ENCODE measurements at regions not wholly inside any gene's neighbourhood (a gene's known extent, or its start where the extent isn't known, plus 50 kb on each side); places are given as distances from the start of the nearest gene placed in this dataset.
"Not testable (repeated sequence)": the region's sequence is repeated elsewhere in the genome, so short reads cannot be mapped to it uniquely, and the experiment has no call there.

DNA sequence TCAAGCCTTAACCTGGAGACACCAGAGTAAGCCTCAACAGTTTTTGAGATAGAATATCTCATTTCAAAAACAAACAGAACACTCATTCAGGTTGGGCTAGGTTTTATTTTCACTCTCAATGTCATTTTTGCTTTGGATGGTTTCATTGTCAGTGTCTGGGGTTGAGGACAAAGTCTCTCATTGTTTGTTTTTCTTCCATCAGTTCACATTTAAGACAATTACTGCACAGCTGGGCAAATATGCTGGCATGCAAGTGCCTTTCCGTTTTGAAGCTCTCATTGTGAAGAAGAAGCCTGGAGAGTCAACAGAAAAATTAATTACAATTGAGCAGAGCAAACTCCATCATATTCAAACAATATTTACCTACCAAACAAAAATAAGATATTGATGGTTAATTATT, 1050.0 kb downstream of the TBL1XR1 start:
- Histone ChIP-seq H3K27ac (no peak overlapping the region), H3K4me3 (no peak overlapping the region)
- no peak for DNase-seq (ENCODE audit: low spot score)
- TF ChIP-seq, protein P1, sequence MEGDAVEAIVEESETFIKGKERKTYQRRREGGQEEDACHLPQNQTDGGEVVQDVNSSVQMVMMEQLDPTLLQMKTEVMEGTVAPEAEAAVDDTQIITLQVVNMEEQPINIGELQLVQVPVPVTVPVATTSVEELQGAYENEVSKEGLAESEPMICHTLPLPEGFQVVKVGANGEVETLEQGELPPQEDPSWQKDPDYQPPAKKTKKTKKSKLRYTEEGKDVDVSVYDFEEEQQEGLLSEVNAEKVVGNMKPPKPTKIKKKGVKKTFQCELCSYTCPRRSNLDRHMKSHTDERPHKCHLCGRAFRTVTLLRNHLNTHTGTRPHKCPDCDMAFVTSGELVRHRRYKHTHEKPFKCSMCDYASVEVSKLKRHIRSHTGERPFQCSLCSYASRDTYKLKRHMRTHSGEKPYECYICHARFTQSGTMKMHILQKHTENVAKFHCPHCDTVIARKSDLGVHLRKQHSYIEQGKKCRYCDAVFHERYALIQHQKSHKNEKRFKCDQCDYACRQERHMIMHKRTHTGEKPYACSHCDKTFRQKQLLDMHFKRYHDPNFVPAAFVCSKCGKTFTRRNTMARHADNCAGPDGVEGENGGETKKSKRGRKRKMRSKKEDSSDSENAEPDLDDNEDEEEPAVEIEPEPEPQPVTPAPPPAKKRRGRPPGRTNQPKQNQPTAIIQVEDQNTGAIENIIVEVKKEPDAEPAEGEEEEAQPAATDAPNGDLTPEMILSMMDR (IDR thresholded peaks at IDR 0.05), result no peak

DNA sequence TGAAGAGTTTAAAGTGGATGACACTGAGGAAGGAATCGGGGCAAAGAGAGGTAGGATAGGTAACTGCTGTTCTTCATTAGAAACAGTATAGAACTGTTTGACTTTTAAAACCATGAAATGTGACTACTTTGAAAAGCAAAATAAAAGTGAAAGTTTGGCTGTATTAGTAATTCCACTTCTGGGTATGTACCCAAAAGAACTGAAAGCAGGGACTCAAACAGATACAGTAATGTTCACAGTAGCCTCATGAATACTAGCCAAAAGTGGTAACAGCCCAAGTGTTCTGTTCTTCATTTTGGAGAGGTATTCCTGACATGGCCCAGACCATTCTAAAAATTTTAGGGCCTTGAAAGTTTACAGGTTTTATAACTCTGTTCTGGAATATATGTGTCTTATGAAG, 1055.4 kb downstream of the TBL1XR1 start:
- H3K27ac ChIP-seq, result no peak overlapping the region
- H3K4me3 ChIP-seq, result no peak overlapping the region
- no peak for DNase-seq (ENCODE audit: low spot score)
- TF ChIP-seq, protein P1 (IDR thresholded peaks at IDR 0.05), result no peak

DNA sequence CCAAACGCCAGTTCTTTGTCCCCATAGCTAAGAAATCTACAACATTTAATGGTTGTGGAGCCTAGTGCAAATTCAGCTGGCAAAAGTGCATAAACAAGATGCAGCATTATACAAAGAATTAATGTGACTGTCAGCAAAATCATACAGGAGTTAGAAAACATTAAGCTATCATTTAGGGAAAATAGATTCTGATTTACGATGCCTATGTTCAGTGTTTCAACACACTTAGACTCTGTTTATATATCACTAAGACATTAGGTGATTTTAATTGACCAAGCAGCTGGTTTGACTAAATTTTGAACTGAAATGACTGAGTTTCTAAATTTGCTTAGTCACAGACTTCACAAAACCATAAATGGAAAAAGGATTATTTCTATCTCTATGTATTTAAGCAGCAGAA, 1076.8 kb downstream of the TBL1XR1 start:
- TF ChIP-seq, protein P1 (IDR thresholded peaks at IDR 0.05), result no peak
- DNase-seq (ENCODE audit: low spot score), result no peak
- Histone ChIP-seq H3K4me3 (no peak overlapping the region), H3K27ac (no peak overlapping the region)

DNA sequence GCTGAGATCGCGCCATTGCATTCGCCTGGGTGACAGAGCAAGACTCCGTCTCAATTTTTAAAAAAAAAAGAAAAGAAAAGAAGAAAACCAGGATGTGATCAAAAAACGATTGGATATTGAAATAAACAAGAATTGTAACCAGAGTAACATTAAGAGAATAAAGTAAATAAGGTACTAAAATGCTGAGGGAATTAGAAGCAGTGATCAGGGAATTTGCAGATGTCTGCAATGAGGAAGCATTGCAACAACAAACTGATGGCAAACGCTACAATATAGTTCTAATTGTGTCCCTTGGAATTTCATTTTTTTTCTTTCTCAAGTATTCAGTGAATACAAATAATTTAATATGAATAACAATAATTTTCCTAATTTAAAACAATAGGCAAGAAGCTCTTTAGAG, 1077.5 kb downstream of the TBL1XR1 start:
- TF ChIP-seq, protein P1 (IDR thresholded peaks at IDR 0.05), result no peak
- DNase-seq (ENCODE audit: low spot score), result no peak
- Histone ChIP-seq H3K4me3 (no peak overlapping the region), H3K27ac (no peak overlapping the region)

DNA sequence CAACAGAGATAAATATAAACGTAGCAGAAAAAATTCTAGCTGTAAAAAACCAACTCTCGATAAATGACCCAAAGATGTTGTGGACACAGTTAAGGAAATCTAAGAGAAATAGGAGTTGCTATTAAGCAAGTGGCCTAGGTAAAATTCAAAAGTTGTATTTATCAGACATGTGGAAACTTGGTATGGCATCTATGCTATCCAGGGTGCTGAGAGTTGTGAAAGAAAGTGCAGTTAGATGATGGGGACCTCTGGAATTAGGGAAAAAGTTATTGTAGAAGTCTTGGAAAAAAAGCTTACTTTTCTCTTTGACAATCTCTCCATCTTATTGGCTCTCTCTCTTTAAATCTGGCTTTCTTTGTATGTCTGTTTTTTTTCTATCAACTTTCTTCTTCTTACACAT, 1090.9 kb downstream of the TBL1XR1 start:
- Histone ChIP-seq H3K27ac (no peak overlapping the region), H3K4me3 (no peak overlapping the region)
- TF ChIP-seq, protein P1 (IDR thresholded peaks at IDR 0.05), result no peak
- no peak for DNase-seq (ENCODE audit: low spot score)

DNA sequence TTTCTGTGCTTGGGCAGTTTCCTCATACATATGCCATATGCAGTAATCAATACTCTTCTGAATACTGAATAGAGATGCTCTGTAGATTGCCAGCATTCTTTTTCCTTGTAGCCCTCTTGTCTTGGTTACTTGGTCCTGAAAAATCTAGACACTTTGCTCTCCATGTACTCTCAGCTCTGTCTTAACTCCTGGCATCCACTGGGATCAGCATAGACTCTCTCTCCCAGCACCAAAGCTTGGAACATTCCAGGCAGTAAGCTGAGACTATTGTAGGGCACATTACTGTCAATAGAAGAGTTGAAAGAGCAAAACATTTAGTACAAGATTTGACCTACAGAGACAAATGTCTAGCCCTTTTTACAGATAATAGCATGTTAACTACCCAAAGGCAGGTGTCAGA, 1100.3 kb downstream of the TBL1XR1 start:
- no peak for DNase-seq (ENCODE audit: low spot score)

DNA sequence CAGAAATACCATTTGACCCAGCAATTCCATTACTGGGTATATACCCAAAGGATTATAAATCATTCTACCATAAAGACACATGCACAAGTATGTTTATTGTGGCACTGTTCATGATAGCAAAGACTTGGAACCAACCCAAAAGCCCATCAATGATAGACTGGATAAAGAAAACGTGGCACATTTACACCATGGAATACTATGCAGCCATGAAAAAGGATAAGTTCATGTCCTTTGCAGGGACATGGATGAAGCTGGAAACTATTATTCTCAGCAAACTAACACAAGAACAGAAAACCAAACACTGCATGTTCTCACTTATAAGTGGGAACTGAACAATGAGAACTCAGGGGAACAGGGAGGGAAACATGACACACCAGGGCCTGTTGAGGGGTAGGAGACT, 1103.4 kb downstream of the TBL1XR1 start:
- not testable (repeated sequence) for H3K27ac ChIP-seq; DNase-seq (ENCODE audit: low spot score); H3K4me3 ChIP-seq

More for the DNA sequence above, 1100.3 kb downstream of the TBL1XR1 start:
- Histone ChIP-seq H3K4me3 (no peak overlapping the region), H3K27ac (no peak overlapping the region)
- TF ChIP-seq, protein P1 (IDR thresholded peaks at IDR 0.05), result no peak

DNA sequence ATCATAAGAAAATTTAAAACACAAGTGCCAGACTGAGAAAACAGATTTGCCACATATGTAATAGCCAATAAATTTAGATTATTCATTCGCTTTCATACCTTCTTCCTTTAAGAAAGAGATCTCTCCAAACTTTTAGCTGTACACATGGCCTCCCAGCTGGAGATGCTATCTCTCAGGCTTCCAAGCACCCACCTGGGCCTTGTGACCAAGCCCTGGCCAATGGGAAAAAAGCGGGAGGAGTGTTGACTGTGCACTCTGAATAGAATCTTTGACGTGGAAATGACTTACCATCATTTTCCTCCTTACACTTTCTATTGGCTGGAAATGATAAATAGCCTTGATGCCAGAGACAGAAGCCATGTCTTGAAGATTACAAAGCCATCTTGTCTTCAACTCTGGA, 1106.6 kb downstream of the TBL1XR1 start:
- TF ChIP-seq, protein P1 (IDR thresholded peaks at IDR 0.05), result no peak
- no peak for DNase-seq (ENCODE audit: low spot score)
- Histone ChIP-seq H3K4me3 (no peak overlapping the region), H3K27ac (no peak overlapping the region)
